GM13976 (cell line): ENCODE measurements at regions not wholly inside any gene's neighbourhood (a gene's known extent, or its start where the extent isn't known, plus 50 kb on each side); places are given as distances from the start of the nearest gene placed in this dataset.

Source experiments
- DNase-seq: peaks from one replicate; pipeline ENCODE4 v3.0.0; 2012; ENCODE audit warnings: low spot score
- CTCF ChIP-seq: IDR thresholded peaks from 2 replicates; pipeline ENCODE4 v1.5.1; 2012; ENCODE audit warnings: borderline replicate concordance, mild to moderate bottlenecking; ENCODE audit not compliant: insufficient read depth; ENCODE audit errors: extremely low read depth, missing control alignments, control extremely low read depth
- in situ Hi-C: fragments of 300-500 bp; cut with MboI; formaldehyde crosslinking; loops from one replicate; pipeline ENCODE4 v1.12.0; 2022; ENCODE audit warnings: low sequenced_read_pairs, mixed read lengths, inconsistent platforms; ENCODE audit not compliant: unreplicated experiment

DNA sequence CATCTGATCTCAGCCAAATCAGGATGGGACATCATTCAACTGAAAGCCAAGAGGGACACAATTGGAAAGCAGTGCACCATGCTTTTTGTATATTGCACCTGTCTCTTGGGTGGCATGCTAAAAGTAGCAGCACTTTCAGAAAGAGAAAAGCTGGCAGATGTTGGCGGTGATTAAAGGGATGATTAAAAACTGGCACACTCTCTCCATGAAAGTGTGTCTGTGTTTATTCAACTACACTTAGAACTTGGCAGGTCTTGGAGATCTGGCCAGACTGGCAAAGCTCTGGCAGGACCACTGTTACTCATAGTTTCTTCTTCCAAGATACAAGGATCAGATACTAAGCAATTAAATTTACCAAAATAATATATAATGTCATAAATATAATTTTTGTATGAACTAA is 112.9 kb upstream of the ELAVL2 start:
- no peak for DNase-seq
- TF ChIP-seq CTCF: no peak
- in situ Hi-C loops: no loop called here

DNA sequence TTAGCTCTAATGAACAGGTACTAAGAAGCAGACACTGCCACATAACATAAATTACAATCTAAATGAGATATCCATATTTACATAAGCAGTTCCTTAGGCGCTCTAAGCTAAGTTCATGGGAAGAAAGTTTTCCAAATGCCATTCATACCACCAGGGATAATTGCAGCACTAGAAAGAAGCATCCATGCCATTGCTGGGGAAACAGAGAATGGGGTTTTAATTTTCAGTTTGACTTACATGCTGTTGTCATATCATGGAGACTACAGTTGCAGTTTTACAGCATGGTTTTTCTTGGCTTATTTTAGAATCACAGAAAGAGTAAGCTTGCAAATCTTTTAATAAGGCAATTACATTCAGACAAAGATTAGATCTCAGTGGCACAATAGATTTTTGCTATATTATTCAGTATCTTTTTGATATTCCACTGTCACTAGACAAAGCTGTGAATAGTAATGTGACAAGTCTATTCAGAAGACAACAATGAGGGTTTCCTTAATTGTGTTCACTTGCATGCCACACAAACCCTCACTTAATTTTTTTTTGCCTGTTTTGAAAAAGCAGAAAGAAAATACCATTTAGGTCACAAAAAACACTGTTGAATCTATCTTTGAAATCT is 108.4 kb upstream of the ELAVL2 start:
- in situ Hi-C loops: no loop called here
- no peak for DNase-seq
- TF ChIP-seq CTCF: no peak

- TF ChIP-seq CTCF: no peak
- in situ Hi-C loops: no loop called here
- DNase-seq: no peak
Observed at GRCh38 chr9:23933348-23933747, 107.3 kb upstream of the ELAVL2 start.

- in situ Hi-C loops: no loop called here
- no peak for DNase-seq
- no peak for TF ChIP-seq CTCF
Observed at GRCh38 chr9:23926368-23926767, 100.3 kb upstream of the ELAVL2 start.

DNA sequence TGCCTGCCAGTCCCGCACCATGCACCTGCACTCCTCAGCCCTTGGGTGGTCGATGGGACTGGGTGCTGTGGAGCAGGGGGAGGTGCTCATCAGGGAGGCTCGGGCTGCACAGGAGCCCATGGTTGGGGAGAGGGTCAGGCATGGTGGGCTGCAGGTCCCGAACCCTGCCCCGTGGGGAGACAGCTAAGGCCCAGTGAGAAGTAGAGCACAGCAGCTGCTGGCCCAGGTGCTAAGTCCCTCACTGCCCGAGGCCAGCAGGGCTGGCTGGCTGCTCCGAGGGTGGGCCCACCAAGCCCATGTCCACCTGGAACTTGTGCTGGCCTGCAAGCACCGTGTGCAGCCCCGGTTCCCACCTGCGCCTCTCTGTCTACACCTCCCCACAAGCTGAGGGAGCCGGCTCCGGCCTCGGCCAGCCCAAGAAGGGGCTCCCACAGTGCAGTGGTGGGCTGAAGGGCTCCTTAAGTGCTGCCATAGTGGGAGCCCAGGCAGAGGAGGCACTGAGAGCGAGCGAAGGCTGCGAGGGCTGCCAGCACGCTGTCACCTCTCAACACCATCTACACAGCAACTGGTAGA is 88.5 kb upstream of the ELAVL2 start:
- in situ Hi-C loops: no loop called here
- DNase-seq: no peak
- no peak for TF ChIP-seq CTCF

DNA sequence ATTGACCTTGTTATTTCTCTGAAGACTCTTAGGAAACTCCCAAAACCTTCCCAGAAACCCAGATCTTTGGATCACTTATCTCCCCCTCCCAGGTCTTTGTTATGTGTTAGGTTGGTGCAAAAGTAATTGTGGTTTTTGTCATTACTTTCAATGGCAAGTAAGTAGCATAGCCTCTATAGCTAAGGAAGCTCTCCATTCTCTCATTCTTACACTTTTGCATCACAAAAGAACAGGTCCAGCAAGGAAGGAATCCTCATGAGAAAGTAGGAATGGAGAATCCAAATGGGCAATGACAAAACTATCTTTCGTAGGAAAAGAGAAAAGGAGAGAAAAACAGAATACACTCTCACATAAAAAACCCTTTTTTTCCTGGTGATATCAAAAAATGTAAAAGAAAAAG is 81.3 kb upstream of the ELAVL2 start:
- in situ Hi-C loops: no loop called here
- no peak for TF ChIP-seq CTCF
- DNase-seq: no peak
